GM19023 (cell line): ENCODE measurements at regions not wholly inside any gene's neighbourhood (a gene's known extent, or its start where the extent isn't known, plus 50 kb on each side); places are given as distances from the start of the nearest gene placed in this dataset.

Source experiments
- ATAC-seq: cut with Tn5 transposase; IDR thresholded peaks from one replicate; pipeline ENCODE4 v1.9.1; 2021; ENCODE audit warnings: mild to moderate bottlenecking, moderate library complexity; ENCODE audit not compliant: unreplicated experiment

GRCh38 chr13:99617474-99618255 is 116.4 kb downstream of the TM9SF2 start:
- ATAC-seq, result no peak

GRCh38 chr13:99614465-99614885 is 113.2 kb downstream of the TM9SF2 start:
- ATAC-seq, result peak; percentile 80
